Panc1 (cell line): ENCODE measurements at regions not wholly inside any gene's neighbourhood (a gene's known extent, or its start where the extent isn't known, plus 50 kb on each side); places are given as distances from the start of the nearest gene placed in this dataset.

ENCODE experiments used
- ATAC-seq: fragments of 200-7000 bp; cut with Tn5 transposase; 2 replicates; pipeline ENCODE4 v1.9.1; 2020; ENCODE audit warnings: mild to moderate bottlenecking, moderate library complexity
- BruUV-seq: library from RNA; stranded (reverse); fragments of 400-500 nt; replicated peaks from 2 replicates; lab custom pipeline; 2021; lab: Mats Ljungman, UMichigan
- CTCF ChIA-PET: fragments of 300-600 bp; sonication (Branson Sonifier 250); formaldehyde crosslinking; loops from one replicate; lab custom pipeline; 2022; ENCODE audit warnings: antibody characterized with exemption; lab: Charles Lee
- POLR2A ChIA-PET: fragments of 300-600 bp; sonication (Branson Sonifier 250); formaldehyde crosslinking; loops from one replicate; lab custom pipeline; 2022; ENCODE audit warnings: antibody characterized with exemption; lab: Charles Lee
- DNase-seq: peaks from one replicate; pipeline ENCODE4 v3.0.0-alpha.2; 2010; ENCODE audit warnings: low read depth, low spot score
- H3K27ac ChIP-seq: 2 replicates; pipeline ENCODE4 v1.5.1; 2011; ENCODE audit warnings: mild to moderate bottlenecking, low read length, inconsistent platforms
- H3K27me3 ChIP-seq: fragments of 200-500 bp; sonication (Bioruptor generic); 2 replicates; pipeline ENCODE4 v1.6.0; 2014; ENCODE audit warnings: low read length, inconsistent platforms; ENCODE audit not compliant: control insufficient read depth, insufficient read depth
- H3K36me3 ChIP-seq: fragments of 200-500 bp; sonication (Bioruptor generic); 2 replicates; pipeline ENCODE4 v1.5.1; 2014; ENCODE audit warnings: inconsistent platforms, mild to moderate bottlenecking, low read length, moderate library complexity; ENCODE audit not compliant: control insufficient read depth, insufficient read depth
- H3K4me1 ChIP-seq: 2 replicates; pipeline ENCODE4 v1.5.1; 2011; ENCODE audit warnings: inconsistent platforms, mild to moderate bottlenecking, low read length, moderate library complexity; ENCODE audit not compliant: control insufficient read depth, insufficient read depth
- H3K4me3 ChIP-seq, 2 experiments: 2 replicates each; pipeline ENCODE4 v1.5.1; 2011 to 2012; ENCODE audit warnings: low read depth in 2 of 2, low read length in 2 of 2, mild to moderate bottlenecking in 2 of 2, inconsistent platforms in 1 of 2, moderate library complexity in 1 of 2
- H3K9me3 ChIP-seq: fragments of 200-500 bp; sonication (Bioruptor generic); 2 replicates; pipeline ENCODE4 v1.5.1; 2014; ENCODE audit warnings: low read depth, mild to moderate bottlenecking, inconsistent platforms, low read length, moderate library complexity; ENCODE audit not compliant: control insufficient read depth, insufficient read depth
- CTCF ChIP-seq: fragments of 450-650 bp; IDR thresholded peaks from 2 replicates; pipeline ENCODE4 v1.5.1; 2017; ENCODE audit warnings: mild to moderate bottlenecking
- POLR2AphosphoS5 ChIP-seq: IDR thresholded peaks from 2 replicates; pipeline ENCODE4 v1.6.1; 2012; ENCODE audit warnings: mild to moderate bottlenecking, low read depth, low read length, moderate library complexity
- REST ChIP-seq, 2 experiments: IDR thresholded peaks; 2 replicates each; pipeline ENCODE4 v1.6.1; 2011 to 2012; ENCODE audit warnings: low read depth in 2 of 2, control low read depth in 1 of 2, low read length in 1 of 2, mild to moderate bottlenecking in 1 of 2, moderate library complexity in 1 of 2; ENCODE audit not compliant: insufficient read depth in 1 of 2
- SIN3A ChIP-seq: IDR thresholded peaks from 2 replicates; pipeline ENCODE4 v1.6.1; 2012; ENCODE audit warnings: low read depth, mild to moderate bottlenecking, low read length, moderate library complexity, borderline replicate concordance; ENCODE audit not compliant: insufficient read depth
- TCF7L2 ChIP-seq: IDR thresholded peaks from 2 replicates; pipeline ENCODE4 v1.6.1; 2011; ENCODE audit warnings: mild to moderate bottlenecking, low read depth, low read length, inconsistent platforms
- in situ Hi-C: cut with HindIII; loops from 2 replicates; pipeline ENCODE4 v1.10.0; 2016; ENCODE audit warnings: low sequenced_read_pairs, low pct_unique_long_range_greater_than_20kb
- intact Hi-C: fragments of 100-400 bp; cut with micrococcal nuclease; formaldehyde crosslinking; loops from one replicate; pipeline ENCODE4 v1.10.0; 2022; ENCODE audit not compliant: unreplicated experiment

- Histone ChIP-seq H3K27me3 (no peaks in the 10 kb centered on the region), H3K4me3 (no peak overlapping the region), H3K9me3 (no peaks in the 10 kb centered on the region), H3K36me3 (no peaks in the 10 kb centered on the region), H3K27ac (no peak overlapping the region), H3K4me1 (no peaks in the 10 kb centered on the region)
- DNase-seq = no peak
- no TSS peak for BruUV-seq
- TF ChIP-seq TCF7L2 = no peak
- ChIA-PET POLR2A (no interaction called here), CTCF (no interaction called here)
- no peak for ATAC-seq
- in situ Hi-C loops = no loop called here
- intact Hi-C loops = no loop called here
Measured at GRCh38 chr3:115418583-115418982, 204.7 kb upstream of the GAP43 start.

GRCh38 chr3:115420086-115420485 is 203.2 kb upstream of the GAP43 start:
- ChIA-PET CTCF (no interaction called here), POLR2A (no interaction called here)
- ATAC-seq = no peak
- in situ Hi-C loops (no loop called here), intact Hi-C loops (no loop called here)
- Histone ChIP-seq H3K36me3 (no peaks in the 10 kb centered on the region), H3K4me3 (no peak overlapping the region), H3K9me3 (no peaks in the 10 kb centered on the region), H3K27me3 (no peaks in the 10 kb centered on the region), H3K27ac (no peak overlapping the region), H3K4me1 (no peaks in the 10 kb centered on the region)
- DNase-seq = no peak
- no TSS peak for BruUV-seq
- TF ChIP-seq TCF7L2 (no peak), CTCF (no peak)

GRCh38 chr3:115423170-115423569 is 200.1 kb upstream of the GAP43 start:
- no TSS peak for BruUV-seq

More at GRCh38 chr3:115423170-115423569, 200.1 kb upstream of the GAP43 start:
- Histone ChIP-seq H3K4me1 (no peaks in the 10 kb centered on the region), H3K27me3 (no peaks in the 10 kb centered on the region), H3K27ac (no peak overlapping the region), H3K9me3 (no peaks in the 10 kb centered on the region), H3K4me3 (no peak overlapping the region), H3K36me3 (no peaks in the 10 kb centered on the region)
- POLR2A ChIA-PET = no interaction called here
- intact Hi-C loops (no loop called here), in situ Hi-C loops (no loop called here)
- CTCF ChIA-PET = no interaction called here
- TF ChIP-seq TCF7L2 (no peak), REST (IDR thresholded peaks at IDR 0.05; ENCODE audit: insufficient read depth in 1 of 2, low read depth in 2 of 2, low read length in 1 of 2) (no peak), CTCF (no peak), SIN3A (no peak), POLR2AphosphoS5 (no peak)
- ATAC-seq (no peak), DNase-seq (no peak)
